H1 (cell line): ENCODE measurements at regions not wholly inside any gene's neighbourhood (a gene's known extent, or its start where the extent isn't known, plus 50 kb on each side); places are given as distances from the start of the nearest gene placed in this dataset.

Source experiments
- CTCF ChIA-PET: fragments of 300-600 bp; sonication (Branson Sonifier 250); formaldehyde crosslinking; loops from one replicate; lab custom pipeline; 2021; ENCODE audit not compliant: partially characterized antibody; lab: Charles Lee
- POLR2A ChIA-PET: fragments of 300-600 bp; sonication (Branson Sonifier 250); formaldehyde crosslinking; loops from one replicate; lab custom pipeline; 2021; ENCODE audit warnings: inconsistent platforms; ENCODE audit not compliant: partially characterized antibody; lab: Charles Lee
- DNase-seq, 2 experiments: peaks; one replicate each; pipeline versions ENCODE4 v3.0.0 to v3.0.0-alpha.2; 2010 to 2022; ENCODE audit warnings: low spot score in 2 of 2, low read depth in 1 of 2, mixed read lengths in 1 of 2
- FAIRE-seq: peaks from 2 replicates; lab custom pipeline; 2011; peaks lifted over from hg19 to GRCh38; lab: Jason Lieb, UNC
- H2AFZ ChIP-seq: 2 replicates; pipeline ENCODE4 v1.8.1; 2012; ENCODE audit warnings: low read length, inconsistent platforms
- H2AK5ac ChIP-seq: 2 replicates; pipeline ENCODE4 v1.6.1; 2013; ENCODE audit warnings: low read depth, low read length
- H2BK120ac ChIP-seq: replicated peaks from 2 replicates; pipeline ENCODE3; 2013; ENCODE audit warnings: low read depth, low read length, inconsistent platforms
- H2BK12ac ChIP-seq: 2 replicates; pipeline ENCODE4 v1.6.1; 2013; ENCODE audit warnings: low read depth, low read length
- H2BK15ac ChIP-seq: 2 replicates; pipeline ENCODE4 v1.6.1; 2013; ENCODE audit warnings: low read length
- H2BK20ac ChIP-seq: 2 replicates; pipeline ENCODE4 v1.6.1; 2013; ENCODE audit warnings: low read length
- H2BK5ac ChIP-seq: 2 replicates; pipeline ENCODE4 v1.6.1; 2013; ENCODE audit warnings: low read depth, low read length
- H3K14ac ChIP-seq: 2 replicates; pipeline ENCODE4 v1.6.1; 2013; ENCODE audit warnings: inconsistent platforms; ENCODE audit not compliant: insufficient read length
- H3K18ac ChIP-seq: 2 replicates; pipeline ENCODE4 v1.6.1; 2013; ENCODE audit warnings: low read length; ENCODE audit errors: extremely low read depth
- H3K23ac ChIP-seq: 2 replicates; pipeline ENCODE4 v1.6.1; 2013; ENCODE audit warnings: inconsistent platforms; ENCODE audit not compliant: insufficient read length
- H3K23me2 ChIP-seq: 2 replicates; pipeline ENCODE4 v1.6.1; 2013; ENCODE audit warnings: low read depth, low read length
- H3K27ac ChIP-seq: 2 replicates; pipeline ENCODE4 v1.6.1; 2011; ENCODE audit warnings: low read depth, low read length, inconsistent platforms
- H3K27me3 ChIP-seq, 4 experiments: replicated peaks in 1 of 4; 1 replicate in 1 of 4; 2 replicates in 3 of 4; pipeline versions ENCODE4 v1.6.1 to v1.8.1; 2011 to 2013; ENCODE audit warnings: low read length in 3 of 4, mild to moderate bottlenecking in 3 of 4, inconsistent platforms in 2 of 4, mixed read lengths in 2 of 4, moderate library complexity in 1 of 4; ENCODE audit not compliant: control insufficient read depth in 3 of 4, insufficient read depth in 3 of 4; ENCODE audit errors: extremely low read depth in 1 of 4
- H3K36me3 ChIP-seq, 4 experiments: 2 replicates each; pipeline versions ENCODE4 v1.6.1 to v1.8.1; 2011 to 2013; ENCODE audit warnings: mild to moderate bottlenecking in 4 of 4, low read length in 3 of 4, moderate library complexity in 2 of 4, control low read depth in 1 of 4, inconsistent platforms in 1 of 4; ENCODE audit not compliant: insufficient read depth in 4 of 4, control insufficient read depth in 2 of 4
- H3K4ac ChIP-seq: replicated peaks from 2 replicates; pipeline ENCODE3; 2013; ENCODE audit warnings: low read length, low read depth, mixed read lengths, inconsistent platforms; ENCODE audit not compliant: insufficient read length
- H3K4me1 ChIP-seq, 4 experiments: replicated peaks in 1 of 4; 1 replicate in 1 of 4; 2 replicates in 3 of 4; pipeline versions ENCODE4 v1.6.1 to v1.8.1; 2011 to 2013; ENCODE audit warnings: low read length in 3 of 4, inconsistent platforms in 2 of 4, mixed read lengths in 1 of 4; ENCODE audit not compliant: insufficient read depth in 4 of 4, control insufficient read depth in 3 of 4
- H3K4me2 ChIP-seq, 2 experiments: 2 replicates each; pipeline versions ENCODE4 v1.6.1 to v1.8.1; 2011 to 2013; ENCODE audit warnings: low read depth in 2 of 2, low read length in 2 of 2, control low read depth in 1 of 2, inconsistent platforms in 1 of 2, mild to moderate bottlenecking in 1 of 2; ENCODE audit not compliant: insufficient read depth in 1 of 2
- H3K4me3 ChIP-seq, 4 experiments: fragments of 200-600, 300-600 bp in 1 of 4; sonication (generic), shearing (Covaris generic), sonication (Bioruptor Twin) in 1 of 4; 2 replicates each; pipeline versions ENCODE4 v1.5.1 to v1.8.1; 2011 to 2016; ENCODE audit warnings: low read length in 4 of 4, low read depth in 3 of 4, control low read depth in 2 of 4, inconsistent platforms in 2 of 4, mild to moderate bottlenecking in 2 of 4, mixed read lengths in 1 of 4, moderate library complexity in 1 of 4; ENCODE audit not compliant: insufficient read depth in 2 of 4; ENCODE audit errors: extremely low read depth in 1 of 4
- H3K56ac ChIP-seq: replicated peaks from 2 replicates; pipeline ENCODE3; 2013; ENCODE audit warnings: low read depth, mild to moderate bottlenecking, mixed read lengths, low read length, inconsistent platforms; ENCODE audit not compliant: insufficient read length
- H3K79me1 ChIP-seq: 2 replicates; pipeline ENCODE4 v1.6.1; 2013; ENCODE audit warnings: low read depth, low read length, control low read depth
- H3K79me2 ChIP-seq, 2 experiments: 2 replicates each; pipeline versions ENCODE4 v1.6.1 to v1.8.1; 2012 to 2013; ENCODE audit warnings: low read length in 2 of 2, mild to moderate bottlenecking in 2 of 2, inconsistent platforms in 1 of 2; ENCODE audit not compliant: insufficient read depth in 2 of 2, control insufficient read depth in 1 of 2
- H3K9ac ChIP-seq, 4 experiments: replicated peaks in 1 of 4; 1 replicate in 1 of 4; 2 replicates in 3 of 4; pipeline versions ENCODE4 v1.6.1 to v1.8.1; 2011 to 2013; ENCODE audit warnings: low read depth in 3 of 4, low read length in 3 of 4, control low read depth in 2 of 4, mild to moderate bottlenecking in 2 of 4, moderate library complexity in 2 of 4, inconsistent platforms in 1 of 4; ENCODE audit errors: extremely low read depth in 1 of 4
- H3K9me3 ChIP-seq, 2 experiments: 2 replicates each; pipeline versions ENCODE4 v1.6.1 to v1.8.1; 2012 to 2013; ENCODE audit warnings: mild to moderate bottlenecking in 2 of 2, moderate library complexity in 2 of 2, control low read depth in 1 of 2, inconsistent platforms in 1 of 2, low read depth in 1 of 2, low read length in 1 of 2, mixed read lengths in 1 of 2; ENCODE audit not compliant: insufficient read depth in 2 of 2
- H4K20me1 ChIP-seq, 2 experiments: replicated peaks in 1 of 2; 2 replicates each; pipeline versions ENCODE3 to v1.8.1; 2011 to 2013; ENCODE audit warnings: inconsistent platforms in 2 of 2, low read length in 2 of 2, mild to moderate bottlenecking in 1 of 2; ENCODE audit not compliant: insufficient read depth in 2 of 2, control insufficient read depth in 1 of 2
- H4K5ac ChIP-seq: 2 replicates; pipeline ENCODE4 v1.6.1; 2013; ENCODE audit warnings: low read length, low read depth, mixed read lengths, inconsistent platforms; ENCODE audit not compliant: insufficient read length
- H4K8ac ChIP-seq: 2 replicates; pipeline ENCODE4 v1.8.0; 2013; ENCODE audit warnings: mild to moderate bottlenecking, moderate library complexity, low read length, inconsistent platforms; ENCODE audit not compliant: insufficient read depth; ENCODE audit errors: extremely low read depth
- H4K91ac ChIP-seq: replicated peaks from 2 replicates; pipeline ENCODE3; 2013; ENCODE audit warnings: low read length, mixed read lengths, inconsistent platforms; ENCODE audit not compliant: insufficient read length
- BACH1 ChIP-seq: IDR thresholded peaks from 2 replicates; pipeline ENCODE4 v1.6.1; 2012; ENCODE audit warnings: low read length, improper control_type of control experiment
- BCL11A ChIP-seq, 2 experiments: IDR thresholded peaks; one replicate each; pipeline ENCODE4 v1.6.1; 2011; ENCODE audit warnings: low read depth in 2 of 2, low read length in 2 of 2, mild to moderate bottlenecking in 2 of 2
- CHD2 ChIP-seq: IDR thresholded peaks from 2 replicates; pipeline ENCODE4 v1.6.1; 2012; ENCODE audit warnings: low read length, improper control_type of control experiment
- CTBP2 ChIP-seq: IDR thresholded peaks from 2 replicates; pipeline ENCODE4 v1.7.0; 2011; ENCODE audit warnings: borderline replicate concordance, mild to moderate bottlenecking, moderate library complexity, mixed read lengths, low read length; ENCODE audit not compliant: insufficient read depth, insufficient read length
- FOSL1 ChIP-seq: IDR thresholded peaks from 2 replicates; pipeline ENCODE4 v1.6.1; 2011; ENCODE audit warnings: mild to moderate bottlenecking, low read depth, low read length, moderate library complexity; ENCODE audit not compliant: insufficient read depth
- GTF2F1 ChIP-seq: IDR thresholded peaks from 2 replicates; pipeline ENCODE4 v1.6.1; 2012; ENCODE audit warnings: low read depth, low read length, improper control_type of control experiment, borderline replicate concordance
- RFX5 ChIP-seq: IDR thresholded peaks from 2 replicates; pipeline ENCODE4 v1.6.1; 2011; ENCODE audit warnings: low read depth, low read length, improper control_type of control experiment, borderline replicate concordance
- RNF2 ChIP-seq: fragments of 200-900, 300-1000 bp; sonication (generic); IDR thresholded peaks from 2 replicates; pipeline ENCODE4 v1.7.1; 2016; ENCODE audit warnings: borderline replicate concordance, low read depth, mild to moderate bottlenecking, antibody characterized with exemption, low read length; ENCODE audit not compliant: poor library complexity, severe bottlenecking; ENCODE audit errors: missing control alignments
- RXRA ChIP-seq: IDR thresholded peaks from 2 replicates; pipeline ENCODE4 v1.6.1; 2011; ENCODE audit warnings: low read depth, mild to moderate bottlenecking, low read length, moderate library complexity; ENCODE audit not compliant: insufficient read depth
- SIX5 ChIP-seq: IDR thresholded peaks from 2 replicates; pipeline ENCODE4 v1.6.1; 2011; ENCODE audit warnings: mild to moderate bottlenecking, low read depth, low read length
- SP1 ChIP-seq: IDR thresholded peaks from 2 replicates; pipeline ENCODE4 v1.6.1; 2011; ENCODE audit warnings: low read depth, low read length
- SP2 ChIP-seq: IDR thresholded peaks from 2 replicates; pipeline ENCODE4 v1.6.1; 2012; ENCODE audit warnings: mild to moderate bottlenecking, low read length, inconsistent platforms
- TAF7 ChIP-seq: optimal IDR thresholded peaks from 2 replicates; pipeline ENCODE3; 2011; ENCODE audit warnings: low read depth, mild to moderate bottlenecking, inconsistent platforms, low read length, moderate library complexity, borderline replicate concordance
- TBP ChIP-seq: IDR thresholded peaks from 2 replicates; pipeline ENCODE4 v1.6.1; 2011; ENCODE audit warnings: low read depth, low read length, improper control_type of control experiment
- YY1 ChIP-seq: IDR thresholded peaks from 2 replicates; pipeline ENCODE4 v1.6.1; 2011; ENCODE audit warnings: low read depth, mild to moderate bottlenecking, low read length
- ZNF274 ChIP-seq: IDR thresholded peaks from 2 replicates; pipeline ENCODE4 v1.7.0; 2012; ENCODE audit warnings: low read length, borderline replicate concordance; ENCODE audit errors: extremely low read depth
- WGBS, 2 experiments: shearing (Covaris generic) in 1 of 2; methylation state at CpG; one replicate each; pipeline versions ENCODE4 v1.1.6 to v1.1.7; 2013 to 2015; ENCODE audit warnings: low lambda C conversion rate in 2 of 2, mixed read lengths in 2 of 2, inconsistent platforms in 1 of 2, low coverage in 1 of 2, missing lambda C conversion rate in 1 of 2; ENCODE audit not compliant: insufficient replicate concordance in 2 of 2, insufficient coverage in 1 of 2, insufficient read length in 1 of 2; ENCODE audit errors: extremely low coverage in 1 of 2, missing lambda C conversion rate in 1 of 2; 5-methylcytosine and 5-hydroxymethylcytosine counted together

- Histone ChIP-seq H4K91ac (no peak overlapping the region), H3K4ac (no peak overlapping the region), H3K36me3 (no peaks in the 10 kb centered on the region), H3K23me2 (no peaks in the 10 kb centered on the region), H4K20me1 (no peaks in the 10 kb centered on the region), H2BK20ac (no peak overlapping the region), H3K9me3 (no peaks in the 10 kb centered on the region), H2BK120ac (no peak overlapping the region), H3K79me1 (no peaks in the 10 kb centered on the region), H3K23ac (no peak overlapping the region), H3K14ac (no peak overlapping the region), H4K8ac (no peak overlapping the region), H3K27me3 (no peaks in the 10 kb centered on the region), H2AFZ (peak overlapping the region; percentile 85), H3K4me2 (no peak overlapping the region), H2BK12ac (no peak overlapping the region), H3K9ac (no peak overlapping the region), H3K27ac (no peak overlapping the region), H3K79me2 (no peaks in the 10 kb centered on the region), H3K18ac (no peak overlapping the region), H3K4me3 (no peak overlapping the region), H2BK5ac (no peak overlapping the region), H2BK15ac (no peak overlapping the region), H4K5ac (no peak overlapping the region), H2AK5ac (no peak overlapping the region), H3K4me1 (no peaks in the 10 kb centered on the region), H3K56ac (no peak overlapping the region)
- ChIA-PET POLR2A (no interaction called here), CTCF (interaction anchor here (1.5 kb wide), 1 partner anchor 10 kb away, joined by 3 read pairs; no protein-coding TSS in a partner anchor)
- WGBS, 2 experiments: 100% methylated on average over 1 of the region's 1 CpG; no CpG with 5 or more reads in 1 of the 2 experiments
- DNase-seq (no peak), FAIRE-seq (no peak)
- no peak for TF ChIP-seq GTF2F1
- TF ChIP-seq RXRA: no peak
- no peak for TF ChIP-seq FOSL1
- TF ChIP-seq SP2: no peak
- TF ChIP-seq CTBP2: no peak
- TF ChIP-seq BCL11A (IDR thresholded peaks at IDR 0.05; ENCODE audit: low read depth in 2 of 2, low read length in 2 of 2): no peak
- no peak for TF ChIP-seq TAF7
- no peak for TF ChIP-seq BACH1
- no peak for TF ChIP-seq ZNF274
- no peak for TF ChIP-seq RNF2
- TF ChIP-seq SP1: no peak
- TF ChIP-seq TBP: no peak
- TF ChIP-seq RFX5: no peak
- no peak for TF ChIP-seq SIX5
- TF ChIP-seq YY1: no peak
- no peak for TF ChIP-seq CHD2
Observed at GRCh38 chr5:105754056-105754455, 1916.7 kb downstream of the EFNA5 start.
